Neutrophil (primary cell): ENCODE measurements at regions not wholly inside any gene's neighbourhood (a gene's known extent, or its start where the extent isn't known, plus 50 kb on each side); places are given as distances from the start of the nearest gene placed in this dataset.

Experiments used
- H3K27ac ChIP-seq: fragments of 200-600 bp; sonication (generic); 2 replicates; pipeline ENCODE4 v1.5.1; 2016; ENCODE audit warnings: mild to moderate bottlenecking, moderate library complexity
- H3K27me3 ChIP-seq: fragments of 200-600 bp; sonication (generic); 2 replicates; pipeline ENCODE4 v1.6.0; 2016; ENCODE audit warnings: mild to moderate bottlenecking
- H3K36me3 ChIP-seq: fragments of 200-600 bp; sonication (generic); 2 replicates; pipeline ENCODE4 v1.5.1; 2017
- H3K4me1 ChIP-seq, 2 experiments: fragments of 200-600 bp in 1 of 2; sonication (generic) in 1 of 2; 1 replicate in 1 of 2; 2 replicates in 1 of 2; pipeline versions ENCODE4 v1.5.1 to v1.6.1; 2013 to 2016; ENCODE audit warnings: low read depth in 1 of 2, low read length in 1 of 2, mild to moderate bottlenecking in 1 of 2, moderate library complexity in 1 of 2; ENCODE audit not compliant: control insufficient read depth in 1 of 2, insufficient read depth in 1 of 2
- H3K4me3 ChIP-seq, 2 experiments: fragments of 200-600 bp in 1 of 2; sonication (generic) in 1 of 2; 1 replicate in 1 of 2; 2 replicates in 1 of 2; pipeline ENCODE4 v1.5.1; 2013 to 2016; ENCODE audit warnings: low read depth in 1 of 2, low read length in 1 of 2, mild to moderate bottlenecking in 1 of 2, moderate library complexity in 1 of 2
- H3K9me3 ChIP-seq: fragments of 200-600 bp; sonication (generic); 2 replicates; pipeline ENCODE4 v1.5.1; 2016
- CTCF ChIP-seq: fragments of 200-600 bp; sonication (generic); IDR thresholded peaks from 2 replicates; pipeline ENCODE4 v1.5.1; 2016; ENCODE audit warnings: antibody characterized with exemption

GRCh38 chr1:14521622-14522021 lies 76.9 kb upstream of the KAZN start:
- Histone ChIP-seq H3K27ac (no peak overlapping the region), H3K9me3 (no peaks in the 10 kb centered on the region), H3K4me3 (no peak overlapping the region), H3K4me1 (no peaks in the 10 kb centered on the region), H3K36me3 (no peaks in the 10 kb centered on the region), H3K27me3 (no peaks in the 10 kb centered on the region)
- no peak for TF ChIP-seq CTCF

GRCh38 chr1:14522077-14522925 lies 76.2 kb upstream of the KAZN start:
- TF ChIP-seq CTCF = no peak
- Histone ChIP-seq H3K27ac (no peak overlapping the region), H3K4me3 (no peak overlapping the region), H3K9me3 (no peaks in the 10 kb centered on the region), H3K4me1 (no peaks in the 10 kb centered on the region), H3K27me3 (no peaks in the 10 kb centered on the region), H3K36me3 (no peaks in the 10 kb centered on the region)

- Histone ChIP-seq H3K4me1 (no peaks in the 10 kb centered on the region), H3K27me3 (no peaks in the 10 kb centered on the region)
- no peak for TF ChIP-seq CTCF
These were observed 75.6 kb upstream of the KAZN start for GRCh38 chr1:14522926-14523241.

GRCh38 chr1:14524826-14525636 lies 73.5 kb upstream of the KAZN start:
- no peaks in the 10 kb centered on the region for H3K27me3 ChIP-seq
- H3K4me3 ChIP-seq = no peak overlapping the region
- H3K27ac ChIP-seq = no peak overlapping the region
- H3K4me1 ChIP-seq = no peaks in the 10 kb centered on the region
- H3K36me3 ChIP-seq = no peaks in the 10 kb centered on the region
- H3K9me3 ChIP-seq = no peaks in the 10 kb centered on the region
- no peak for TF ChIP-seq CTCF

More at GRCh38 chr1:14522926-14523241, 75.6 kb upstream of the KAZN start:
- H3K9me3 ChIP-seq = no peaks in the 10 kb centered on the region
- H3K36me3 ChIP-seq = no peaks in the 10 kb centered on the region
- H3K27ac ChIP-seq = no peak overlapping the region
- no peak overlapping the region for H3K4me3 ChIP-seq

GRCh38 chr1:14529475-14529874 lies 69.0 kb upstream of the KAZN start:
- TF ChIP-seq CTCF = no peak
- Histone ChIP-seq H3K9me3 (no peaks in the 10 kb centered on the region), H3K4me1 (no peaks in the 10 kb centered on the region), H3K4me3 (no peak overlapping the region), H3K27ac (no peak overlapping the region), H3K27me3 (no peaks in the 10 kb centered on the region), H3K36me3 (no peaks in the 10 kb centered on the region)
